ENCODE measurements at regions not wholly inside any gene's neighbourhood (a gene's known extent, or its start where the extent isn't known, plus 50 kb on each side); places are given as distances from the start of the nearest gene placed in this dataset.

- H3K27me3 Mint-ChIP-seq = peaks cover 4% of the 10 kb centered on the region
- no peaks in the 10 kb centered on the region for H3K4me1 Mint-ChIP-seq
- no peak overlapping the region for H3K27ac Mint-ChIP-seq
- no peaks in the 10 kb centered on the region for H3K36me3 Mint-ChIP-seq
- no peak overlapping the region for H3K4me3 Mint-ChIP-seq
- CTCF ChIA-PET = no interaction called here
- H3K9me3 Mint-ChIP-seq = no peaks in the 10 kb centered on the region
- DNase-seq = no peak
These were observed 108.3 kb downstream of the HAPSTR1 start for GRCh38 chr16:9199751-9200150.

- Mint-ChIP-seq H3K27ac (no peak overlapping the region), H3K9me3 (no peaks in the 10 kb centered on the region), H3K36me3 (no peaks in the 10 kb centered on the region), H3K4me3 (no peak overlapping the region), H3K27me3 (peaks cover 4% of the 10 kb centered on the region), H3K4me1 (no peaks in the 10 kb centered on the region)
- DNase-seq = no peak
- CTCF ChIA-PET = no interaction called here
These were observed 112.5 kb downstream of the HAPSTR1 start for GRCh38 chr16:9203956-9204355.

- Mint-ChIP-seq H3K27me3 (no peaks in the 10 kb centered on the region), H3K4me1 (no peaks in the 10 kb centered on the region), H3K36me3 (no peaks in the 10 kb centered on the region), H3K9me3 (no peaks in the 10 kb centered on the region), H3K4me3 (no peak overlapping the region), H3K27ac (no peak overlapping the region)
- CTCF ChIA-PET = no interaction called here
- DNase-seq = no peak
These were observed 114.2 kb downstream of the HAPSTR1 start for GRCh38 chr16:9205661-9206060.

- Mint-ChIP-seq H3K4me1 (no peaks in the 10 kb centered on the region), H3K9me3 (no peaks in the 10 kb centered on the region), H3K27me3 (no peaks in the 10 kb centered on the region), H3K27ac (no peak overlapping the region), H3K36me3 (no peaks in the 10 kb centered on the region), H3K4me3 (no peak overlapping the region)
- DNase-seq = no peak
- CTCF ChIA-PET = no interaction called here
These were observed 114.7 kb downstream of the HAPSTR1 start for GRCh38 chr16:9206156-9206555.

GRCh38 chr16:9212621-9213020, 121.2 kb downstream of the HAPSTR1 start:
- Mint-ChIP-seq H3K4me3 (no peak overlapping the region), H3K27ac (no peak overlapping the region), H3K27me3 (no peaks in the 10 kb centered on the region), H3K9me3 (no peaks in the 10 kb centered on the region), H3K36me3 (no peaks in the 10 kb centered on the region), H3K4me1 (no peaks in the 10 kb centered on the region)
- DNase-seq = no peak
- CTCF ChIA-PET = interaction anchor here (1.7 kb wide), 1 partner anchor 74 kb away, joined by 4 read pairs; no protein-coding TSS in a partner anchor

- CTCF ChIA-PET = no interaction called here
- Mint-ChIP-seq H3K9me3 (no peaks in the 10 kb centered on the region), H3K27ac (no peak overlapping the region), H3K4me3 (no peak overlapping the region), H3K4me1 (no peaks in the 10 kb centered on the region), H3K27me3 (no peaks in the 10 kb centered on the region), H3K36me3 (no peaks in the 10 kb centered on the region)
- DNase-seq = no peak
These were observed 128.4 kb downstream of the HAPSTR1 start for GRCh38 chr16:9219813-9220212.

GRCh38 chr16:9225527-9226316, 134.3 kb downstream of the HAPSTR1 start:
- no peaks in the 10 kb centered on the region for H3K9me3 Mint-ChIP-seq
- CTCF ChIA-PET = no interaction called here
- no peak overlapping the region for H3K27ac Mint-ChIP-seq
- H3K27me3 Mint-ChIP-seq = peaks cover 3% of the 10 kb centered on the region
- no peaks in the 10 kb centered on the region for H3K36me3 Mint-ChIP-seq
- no peak for DNase-seq
- no peaks in the 10 kb centered on the region for H3K4me1 Mint-ChIP-seq
- H3K4me3 Mint-ChIP-seq = no peak overlapping the region

GRCh38 chr16:9226924-9227323, 135.5 kb downstream of the HAPSTR1 start:
- Mint-ChIP-seq H3K4me1 (no peaks in the 10 kb centered on the region), H3K27me3 (peaks cover 4% of the 10 kb centered on the region), H3K4me3 (no peak overlapping the region), H3K36me3 (no peaks in the 10 kb centered on the region), H3K27ac (no peak overlapping the region), H3K9me3 (no peaks in the 10 kb centered on the region)
- CTCF ChIA-PET = no interaction called here
- DNase-seq = no peak

GRCh38 chr16:9231039-9231438, 139.6 kb downstream of the HAPSTR1 start:
- Mint-ChIP-seq H3K27ac (no peak overlapping the region), H3K36me3 (no peaks in the 10 kb centered on the region), H3K27me3 (peaks cover 8% of the 10 kb centered on the region), H3K4me3 (no peak overlapping the region), H3K4me1 (no peaks in the 10 kb centered on the region), H3K9me3 (no peaks in the 10 kb centered on the region)
- DNase-seq = no peak
- CTCF ChIA-PET = no interaction called here

GRCh38 chr16:9232102-9232770, 140.8 kb downstream of the HAPSTR1 start:
- Mint-ChIP-seq H3K36me3 (no peaks in the 10 kb centered on the region), H3K27me3 (peaks cover 8% of the 10 kb centered on the region), H3K27ac (no peak overlapping the region), H3K9me3 (peaks cover 1% of the 10 kb centered on the region), H3K4me1 (no peaks in the 10 kb centered on the region), H3K4me3 (no peak overlapping the region)
- CTCF ChIA-PET = no interaction called here
- DNase-seq = no peak

GRCh38 chr16:9235867-9236266, 144.4 kb downstream of the HAPSTR1 start:
- H3K4me1 Mint-ChIP-seq = no peaks in the 10 kb centered on the region
- CTCF ChIA-PET = no interaction called here
- H3K36me3 Mint-ChIP-seq = no peaks in the 10 kb centered on the region
- H3K27ac Mint-ChIP-seq = no peak overlapping the region
- H3K27me3 Mint-ChIP-seq = peaks cover 5% of the 10 kb centered on the region
- H3K9me3 Mint-ChIP-seq = peaks cover 5% of the 10 kb centered on the region
- no peak for DNase-seq
- H3K4me3 Mint-ChIP-seq = no peak overlapping the region

GRCh38 chr16:9236319-9236718, 144.9 kb downstream of the HAPSTR1 start:
- peaks cover 5% of the 10 kb centered on the region for H3K27me3 Mint-ChIP-seq
- DNase-seq = no peak
- CTCF ChIA-PET = interaction anchor here (0.6 kb wide), 1 partner anchor 107 kb away, joined by 3 read pairs; no protein-coding TSS in a partner anchor
- H3K36me3 Mint-ChIP-seq = no peaks in the 10 kb centered on the region
- H3K4me1 Mint-ChIP-seq = no peaks in the 10 kb centered on the region
- peaks cover 5% of the 10 kb centered on the region for H3K9me3 Mint-ChIP-seq
- H3K4me3 Mint-ChIP-seq = no peak overlapping the region
- H3K27ac Mint-ChIP-seq = no peak overlapping the region

- no peaks in the 10 kb centered on the region for H3K36me3 Mint-ChIP-seq
- CTCF ChIA-PET = no interaction called here
- DNase-seq = no peak
- no peak overlapping the region for H3K4me3 Mint-ChIP-seq
- no peaks in the 10 kb centered on the region for H3K27me3 Mint-ChIP-seq
- no peak overlapping the region for H3K27ac Mint-ChIP-seq
- no peaks in the 10 kb centered on the region for H3K4me1 Mint-ChIP-seq
- H3K9me3 Mint-ChIP-seq = peaks cover 5% of the 10 kb centered on the region
These were observed 146.9 kb downstream of the HAPSTR1 start for GRCh38 chr16:9238346-9238745.

- CTCF ChIA-PET = interaction anchor here (1.3 kb wide), 1 partner anchor 15 kb away, joined by 3 read pairs; no protein-coding TSS in a partner anchor
- Mint-ChIP-seq H3K4me1 (no peaks in the 10 kb centered on the region), H3K9me3 (peaks cover 5% of the 10 kb centered on the region), H3K27ac (no peak overlapping the region), H3K36me3 (no peaks in the 10 kb centered on the region), H3K27me3 (peaks cover 3% of the 10 kb centered on the region), H3K4me3 (no peak overlapping the region)
- no peak for DNase-seq
These were observed 149.7 kb downstream of the HAPSTR1 start for GRCh38 chr16:9241177-9241576.

GRCh38 chr16:9248162-9248561, 156.7 kb downstream of the HAPSTR1 start:
- Mint-ChIP-seq H3K27ac (no peak overlapping the region), H3K4me3 (no peak overlapping the region), H3K4me1 (no peaks in the 10 kb centered on the region), H3K27me3 (peaks cover 3% of the 10 kb centered on the region), H3K9me3 (no peaks in the 10 kb centered on the region), H3K36me3 (no peaks in the 10 kb centered on the region)
- CTCF ChIA-PET = no interaction called here
- DNase-seq = no peak

Data from activated naive CD4-positive, alpha-beta T cell treated with anti-CD3 and anti-CD28 coated beads, Interleukin-2, amount 10 ng/mL, durations not matched to agents 7 days and 5 days (primary cell).